ENCODE measurements at regions not wholly inside any gene's neighbourhood (a gene's known extent, or its start where the extent isn't known, plus 50 kb on each side); places are given as distances from the start of the nearest gene placed in this dataset.

GRCh38 chr9:33638391-33638915 is 114.4 kb downstream of the ANKRD18B start:
- H3K9me3 ChIP-seq: no peaks in the 10 kb centered on the region
- no peaks in the 10 kb centered on the region for H3K4me1 ChIP-seq
- no peaks in the 10 kb centered on the region for H3K36me3 ChIP-seq
- 43% methylated on average over 6 of the region's 6 CpGs for WGBS (ENCODE audit: insufficient coverage, low coverage, low lambda C conversion rate, missing lambda C conversion rate)
- DNase-seq (no peak), ATAC-seq (peak in 3 of 4 donors; percentile 28 to 44 (median 37))
- no peaks in the 10 kb centered on the region for H3K27me3 ChIP-seq
- H3K27ac ChIP-seq: no peak overlapping the region
- TF ChIP-seq CTCF (IDR thresholded peaks at IDR 0.05) (no peak), POLR2A (IDR thresholded peaks at IDR 0.05) (no peak)
- H3K4me3 ChIP-seq: no peak overlapping the region
- intact Hi-C loops (cut with DNase I): no loop called here

- no peaks in the 10 kb centered on the region for H3K9me3 ChIP-seq
- DNase-seq: no peak
- TF ChIP-seq CTCF (IDR thresholded peaks at IDR 0.05) (no peak), POLR2A (IDR thresholded peaks at IDR 0.05) (no peak)
Observed at GRCh38 chr9:33645706-33646105, 121.7 kb downstream of the ANKRD18B start.

GRCh38 chr9:33649463-33649862 is 125.4 kb downstream of the ANKRD18B start:
- ATAC-seq (no peak), DNase-seq (no peak)
- no peak overlapping the region for H3K4me3 ChIP-seq
- H3K36me3 ChIP-seq: no peaks in the 10 kb centered on the region
- H3K27ac ChIP-seq: no peak overlapping the region
- TF ChIP-seq POLR2A (IDR thresholded peaks at IDR 0.05): no peak
- no peak for TF ChIP-seq CTCF (IDR thresholded peaks at IDR 0.05)
- intact Hi-C loops (cut with DNase I): no loop called here
- no peaks in the 10 kb centered on the region for H3K27me3 ChIP-seq
- H3K9me3 ChIP-seq: no peaks in the 10 kb centered on the region
- no peaks in the 10 kb centered on the region for H3K4me1 ChIP-seq

More at GRCh38 chr9:33645706-33646105, 121.7 kb downstream of the ANKRD18B start:
- intact Hi-C loops (cut with DNase I): no loop called here
- ATAC-seq: no peak
- Histone ChIP-seq H3K27ac (no peak overlapping the region), H3K4me1 (no peaks in the 10 kb centered on the region), H3K36me3 (no peaks in the 10 kb centered on the region), H3K27me3 (no peaks in the 10 kb centered on the region), H3K4me3 (no peak overlapping the region)

- ATAC-seq (no peak), DNase-seq (no peak)
- Histone ChIP-seq H3K36me3 (no peaks in the 10 kb centered on the region), H3K4me3 (no peak overlapping the region), H3K27ac (no peak overlapping the region), H3K4me1 (no peaks in the 10 kb centered on the region), H3K9me3 (no peaks in the 10 kb centered on the region), H3K27me3 (no peaks in the 10 kb centered on the region)
- 55% methylated on average over 3 of the region's 3 CpGs for WGBS (ENCODE audit: insufficient coverage, low coverage, low lambda C conversion rate, missing lambda C conversion rate)
- no peak for TF ChIP-seq POLR2A (IDR thresholded peaks at IDR 0.05)
- TF ChIP-seq CTCF (IDR thresholded peaks at IDR 0.05): no peak
- intact Hi-C loops (cut with DNase I): no loop called here
Observed at GRCh38 chr9:33651125-33651524, 127.1 kb downstream of the ANKRD18B start.

GRCh38 chr9:33659921-33660320 is 135.4 kb upstream of the PRSS3 start:
- H3K27ac ChIP-seq: no peak overlapping the region
- TF ChIP-seq POLR2A (IDR thresholded peaks at IDR 0.05) (no peak), CTCF (IDR thresholded peaks at IDR 0.05) (no peak)
- intact Hi-C loops (cut with DNase I): no loop called here
- no peaks in the 10 kb centered on the region for H3K27me3 ChIP-seq
- H3K4me3 ChIP-seq: no peak overlapping the region
- H3K36me3 ChIP-seq: no peaks in the 10 kb centered on the region
- 50% methylated on average over 1 of the region's 1 CpG for WGBS (ENCODE audit: insufficient coverage, low coverage, low lambda C conversion rate, missing lambda C conversion rate)
- no peak for DNase-seq
- ATAC-seq: peak; percentile 27 to 46 (median 40)
- no peaks in the 10 kb centered on the region for H3K9me3 ChIP-seq
- H3K4me1 ChIP-seq: no peaks in the 10 kb centered on the region

All from right lobe of liver (tissue), 6 donors.